ENCODE measurements at regions not wholly inside any gene's neighbourhood (a gene's known extent, or its start where the extent isn't known, plus 50 kb on each side); places are given as distances from the start of the nearest gene placed in this dataset.

DNA sequence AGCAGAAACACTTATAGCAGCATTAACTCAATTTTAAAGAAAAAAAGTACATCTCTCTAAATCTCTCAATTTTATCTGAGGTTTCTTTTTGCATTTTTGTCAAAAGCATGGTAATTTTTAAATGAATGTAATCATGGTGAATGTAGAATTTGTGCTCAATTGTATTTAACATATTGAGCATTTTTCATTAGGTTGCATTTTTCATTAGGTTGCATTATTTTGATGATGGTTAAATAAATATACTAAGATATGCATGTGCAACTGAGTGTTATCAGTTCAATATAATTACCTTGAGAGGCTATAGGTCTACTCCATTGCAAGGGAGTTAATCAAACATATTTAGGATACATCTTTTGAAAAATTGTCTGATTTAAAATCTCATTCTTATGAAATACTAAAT lies 355.1 kb upstream of the SPTLC3 start:
- ChIA-PET CTCF (no interaction called here), POLR2A (no interaction called here)
- no peak for DNase-seq (ENCODE audit: extremely low spot score)
- TF ChIP-seq, protein P1, sequence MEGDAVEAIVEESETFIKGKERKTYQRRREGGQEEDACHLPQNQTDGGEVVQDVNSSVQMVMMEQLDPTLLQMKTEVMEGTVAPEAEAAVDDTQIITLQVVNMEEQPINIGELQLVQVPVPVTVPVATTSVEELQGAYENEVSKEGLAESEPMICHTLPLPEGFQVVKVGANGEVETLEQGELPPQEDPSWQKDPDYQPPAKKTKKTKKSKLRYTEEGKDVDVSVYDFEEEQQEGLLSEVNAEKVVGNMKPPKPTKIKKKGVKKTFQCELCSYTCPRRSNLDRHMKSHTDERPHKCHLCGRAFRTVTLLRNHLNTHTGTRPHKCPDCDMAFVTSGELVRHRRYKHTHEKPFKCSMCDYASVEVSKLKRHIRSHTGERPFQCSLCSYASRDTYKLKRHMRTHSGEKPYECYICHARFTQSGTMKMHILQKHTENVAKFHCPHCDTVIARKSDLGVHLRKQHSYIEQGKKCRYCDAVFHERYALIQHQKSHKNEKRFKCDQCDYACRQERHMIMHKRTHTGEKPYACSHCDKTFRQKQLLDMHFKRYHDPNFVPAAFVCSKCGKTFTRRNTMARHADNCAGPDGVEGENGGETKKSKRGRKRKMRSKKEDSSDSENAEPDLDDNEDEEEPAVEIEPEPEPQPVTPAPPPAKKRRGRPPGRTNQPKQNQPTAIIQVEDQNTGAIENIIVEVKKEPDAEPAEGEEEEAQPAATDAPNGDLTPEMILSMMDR (IDR thresholded peaks at IDR 0.05; ENCODE audit: control extremely low read depth, extremely low read depth, low read depth, missing control alignments) = no peak

- TF ChIP-seq, protein P1 (IDR thresholded peaks at IDR 0.05; ENCODE audit: control extremely low read depth, extremely low read depth, low read depth, missing control alignments) = no peak
- no peak for DNase-seq (ENCODE audit: extremely low spot score)
- POLR2A ChIA-PET = no interaction called here
- CTCF ChIA-PET = interaction anchor here (1.8 kb wide), 1 partner anchor 16 kb away, joined by 6 read pairs; no protein-coding TSS in a partner anchor
These were observed 348.8 kb upstream of the SPTLC3 start for GRCh38 chr20:12659942-12660341.

DNA sequence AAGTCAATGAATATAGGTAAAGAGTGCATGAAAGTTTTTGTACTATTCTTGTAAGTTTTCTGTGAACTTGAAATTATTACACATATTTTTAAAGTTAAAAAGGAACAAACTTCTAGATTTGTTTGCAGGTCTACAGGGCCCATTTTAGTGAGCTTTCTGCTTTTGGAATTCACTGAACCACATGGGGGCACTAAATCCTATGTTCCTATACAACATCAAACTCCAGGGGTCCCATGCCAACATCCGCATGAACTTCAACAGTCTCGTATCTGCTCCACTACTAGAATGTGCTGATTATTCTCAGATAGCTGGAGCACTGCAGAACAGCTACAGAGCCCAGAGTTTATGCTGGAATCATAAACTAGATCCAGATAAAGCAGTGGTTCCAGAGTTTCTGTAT lies 347.9 kb upstream of the SPTLC3 start:
- TF ChIP-seq, protein P1 (IDR thresholded peaks at IDR 0.05; ENCODE audit: control extremely low read depth, extremely low read depth, low read depth, missing control alignments) = no peak
- ChIA-PET POLR2A (no interaction called here), CTCF (interaction anchor here (1.4 to 1.8 kb wide), 2 partner anchors 15 to 30 kb away, joined by 3 to 6 read pairs; no protein-coding TSS in a partner anchor)
- no peak for DNase-seq (ENCODE audit: extremely low spot score)

GRCh38 chr20:12670301-12670700 lies 338.5 kb upstream of the SPTLC3 start:
- no peak for DNase-seq (ENCODE audit: extremely low spot score)
- ChIA-PET POLR2A (no interaction called here), CTCF (no interaction called here)
- TF ChIP-seq, protein P1 (IDR thresholded peaks at IDR 0.05; ENCODE audit: control extremely low read depth, extremely low read depth, low read depth, missing control alignments) = no peak

DNA sequence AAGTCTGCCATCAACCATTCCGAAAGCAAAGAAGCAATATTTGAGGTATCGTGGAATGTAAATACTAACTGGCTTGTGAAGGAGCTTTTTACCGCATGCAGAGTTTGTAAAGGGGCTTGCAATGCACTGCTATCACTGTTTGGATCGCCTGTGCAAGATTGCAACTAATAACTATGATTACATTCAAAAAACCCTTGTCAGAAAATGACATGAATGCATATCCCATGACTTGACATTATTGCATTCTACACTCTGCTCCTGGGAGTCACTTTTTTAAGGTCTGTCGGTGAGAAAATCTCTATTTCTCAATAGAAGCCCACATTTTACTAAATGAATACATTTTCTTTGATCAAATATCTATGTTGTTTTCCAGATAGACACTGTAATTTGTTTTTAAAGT lies 335.4 kb upstream of the SPTLC3 start:
- ChIA-PET POLR2A (no interaction called here), CTCF (no interaction called here)
- DNase-seq (ENCODE audit: extremely low spot score) = no peak
- TF ChIP-seq, protein P1 (IDR thresholded peaks at IDR 0.05; ENCODE audit: control extremely low read depth, extremely low read depth, low read depth, missing control alignments) = no peak

GRCh38 chr20:12677925-12678324 lies 330.8 kb upstream of the SPTLC3 start:
- no peak for DNase-seq (ENCODE audit: extremely low spot score)
- TF ChIP-seq, protein P1 (IDR thresholded peaks at IDR 0.05; ENCODE audit: control extremely low read depth, extremely low read depth, low read depth, missing control alignments) = no peak
- POLR2A ChIA-PET = no interaction called here
- CTCF ChIA-PET = no interaction called here

DNA sequence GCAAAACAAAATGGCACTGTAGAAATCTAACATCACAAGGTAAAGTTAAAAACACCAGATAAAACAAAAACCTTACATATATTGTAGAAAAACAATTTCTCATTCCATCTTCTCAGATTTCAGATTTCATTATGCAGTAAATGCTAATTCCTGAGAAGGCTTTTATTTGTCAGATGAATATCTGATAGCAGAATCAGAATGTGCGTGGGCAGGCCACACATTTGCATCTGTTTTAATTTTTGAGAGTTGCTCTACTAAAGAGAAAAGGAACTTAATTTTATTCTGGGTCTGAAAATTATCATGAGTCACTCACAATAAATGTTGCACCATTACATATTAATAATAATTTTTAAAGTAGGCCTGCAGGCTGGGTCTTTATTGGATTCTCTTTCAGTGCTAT lies 329.3 kb upstream of the SPTLC3 start:
- CTCF ChIA-PET = no interaction called here
- TF ChIP-seq, protein P1 (IDR thresholded peaks at IDR 0.05; ENCODE audit: control extremely low read depth, extremely low read depth, low read depth, missing control alignments) = no peak
- POLR2A ChIA-PET = no interaction called here
- DNase-seq (ENCODE audit: extremely low spot score) = no peak

Data from GM10248 (cell line).